HEK293 (cell line): ENCODE measurements at regions not wholly inside any gene's neighbourhood (a gene's known extent, or its start where the extent isn't known, plus 50 kb on each side); places are given as distances from the start of the nearest gene placed in this dataset.

Source experiments
- OSR2 ChIP-seq: fragments of 450-650 bp; formaldehyde crosslinking; IDR thresholded peaks from 2 replicates; pipeline ENCODE4 v1.5.1; 2016; ENCODE audit warnings: missing biosample characterization, missing genetic modification characterization
- ZNF121 ChIP-seq: fragments of 450-650 bp; formaldehyde crosslinking; IDR thresholded peaks from 2 replicates; pipeline ENCODE4 v1.5.1; 2016; ENCODE audit warnings: missing biosample characterization, missing genetic modification characterization
- ZNF416 ChIP-seq: fragments of 450-650 bp; formaldehyde crosslinking; IDR thresholded peaks from 2 replicates; pipeline ENCODE4 v1.5.1; 2016; ENCODE audit warnings: missing biosample characterization, missing genetic modification characterization
- TF ChIP-seq, protein P1 (sequence below): fragments of 450-650 bp; formaldehyde crosslinking; IDR thresholded peaks from 2 replicates; pipeline ENCODE4 v1.5.1; 2017; ENCODE audit warnings: missing biosample characterization, missing genetic modification characterization

DNA sequence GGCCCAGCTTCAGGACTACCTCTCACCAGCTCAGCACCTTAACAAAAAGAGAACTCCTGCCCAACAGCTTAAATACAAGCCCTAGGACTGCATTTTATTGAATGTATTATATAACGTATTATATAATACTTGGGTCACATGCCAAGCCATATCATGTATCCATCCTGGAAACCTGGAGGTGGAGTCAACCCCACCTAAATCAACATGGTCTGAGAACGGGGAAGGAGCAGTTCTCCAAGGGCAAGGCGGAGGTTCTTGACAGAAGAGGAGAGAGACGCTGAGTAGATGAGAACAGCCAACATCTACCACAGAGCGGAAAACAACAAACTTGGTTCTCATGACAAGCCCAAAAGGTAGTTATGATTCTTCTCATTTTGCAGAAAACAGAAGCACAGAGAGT is 163.4 kb downstream of the FGF18 start:
- TF ChIP-seq OSR2 (tag by site-specific recombination) (no peak), ZNF121 (tag by site-specific recombination) (no peak), ZNF416 (tag by site-specific recombination) (no peak)
- TF ChIP-seq, protein P1, sequence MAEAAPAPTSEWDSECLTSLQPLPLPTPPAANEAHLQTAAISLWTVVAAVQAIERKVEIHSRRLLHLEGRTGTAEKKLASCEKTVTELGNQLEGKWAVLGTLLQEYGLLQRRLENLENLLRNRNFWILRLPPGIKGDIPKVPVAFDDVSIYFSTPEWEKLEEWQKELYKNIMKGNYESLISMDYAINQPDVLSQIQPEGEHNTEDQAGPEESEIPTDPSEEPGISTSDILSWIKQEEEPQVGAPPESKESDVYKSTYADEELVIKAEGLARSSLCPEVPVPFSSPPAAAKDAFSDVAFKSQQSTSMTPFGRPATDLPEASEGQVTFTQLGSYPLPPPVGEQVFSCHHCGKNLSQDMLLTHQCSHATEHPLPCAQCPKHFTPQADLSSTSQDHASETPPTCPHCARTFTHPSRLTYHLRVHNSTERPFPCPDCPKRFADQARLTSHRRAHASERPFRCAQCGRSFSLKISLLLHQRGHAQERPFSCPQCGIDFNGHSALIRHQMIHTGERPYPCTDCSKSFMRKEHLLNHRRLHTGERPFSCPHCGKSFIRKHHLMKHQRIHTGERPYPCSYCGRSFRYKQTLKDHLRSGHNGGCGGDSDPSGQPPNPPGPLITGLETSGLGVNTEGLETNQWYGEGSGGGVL (tag by site-specific recombination) = no peak
